Breast epithelium (tissue), 4 donors: ENCODE measurements at regions not wholly inside any gene's neighbourhood (a gene's known extent, or its start where the extent isn't known, plus 50 kb on each side); places are given as distances from the start of the nearest gene placed in this dataset.
"Not testable (repeated sequence)": the region's sequence is repeated elsewhere in the genome, so short reads cannot be mapped to it uniquely, and the experiment has no call there.

ENCODE experiments used
- DNase-seq, 2 donors: peaks; one replicate each; pipeline ENCODE4 v3.0.0-alpha.2; 2019; ENCODE audit warnings: low spot score in 2 of 2
- H3K27ac ChIP-seq, 2 donors: fragments of 200-600 bp; sonication (generic) in 1 of 2; one replicate each; pipeline ENCODE4 v1.5.1; 2016 to 2019; ENCODE audit warnings: mild to moderate bottlenecking in 1 of 2
- H3K27me3 ChIP-seq, 2 donors: fragments of 200-600 bp; sonication (generic) in 1 of 2; one replicate each; pipeline versions ENCODE4 v1.5.1 to v1.6.0; 2017 to 2019; ENCODE audit warnings: control low read depth in 1 of 2, mild to moderate bottlenecking in 1 of 2
- H3K36me3 ChIP-seq: fragments of 200-600 bp; one replicate; pipeline ENCODE4 v1.5.1; 2019
- H3K4me1 ChIP-seq, 2 donors: fragments of 200-600 bp; sonication (generic); one replicate each; pipeline ENCODE4 v1.5.1; 2016 to 2019; ENCODE audit warnings: control low read depth in 1 of 2
- H3K4me3 ChIP-seq, 3 donors: fragments of 200-600 bp; sonication (generic); 1 replicate in 2 of 3; 2 replicates in 1 of 3; pipeline ENCODE4 v1.5.1; 2016 to 2019; ENCODE audit warnings: mild to moderate bottlenecking in 3 of 3, moderate library complexity in 2 of 3
- H3K9me3 ChIP-seq, 2 donors: fragments of 200-600 bp; sonication (generic) in 1 of 2; one replicate each; pipeline ENCODE4 v1.5.1; 2016 to 2019; ENCODE audit warnings: control low read depth in 1 of 2
- POLR2A ChIP-seq: fragments of 450-650 bp; IDR thresholded peaks from one replicate; pipeline ENCODE4 v1.6.1; 2016; ENCODE audit warnings: antibody characterized with exemption, mild to moderate bottlenecking, moderate library complexity
- POLR2AphosphoS5 ChIP-seq, 3 donors: sonication (generic); formaldehyde crosslinking; IDR thresholded peaks; one replicate each; pipeline ENCODE4 v1.6.1; 2017; ENCODE audit warnings: antibody characterized with exemption in 3 of 3
- intact Hi-C: fragments of 100-400 bp; cut with DNase I; formaldehyde crosslinking; loops from one replicate; pipeline ENCODE4 v1.15.1; 2023; ENCODE audit warnings: low total_unique reads
- TF ChIP-seq, protein P1 (sequence below), 3 donors: fragments of 450-650 bp; IDR thresholded peaks; one replicate each; pipeline ENCODE4 v1.5.1; 2016 to 2017; ENCODE audit warnings: antibody characterized with exemption in 3 of 3, mild to moderate bottlenecking in 3 of 3, moderate library complexity in 3 of 3

DNA sequence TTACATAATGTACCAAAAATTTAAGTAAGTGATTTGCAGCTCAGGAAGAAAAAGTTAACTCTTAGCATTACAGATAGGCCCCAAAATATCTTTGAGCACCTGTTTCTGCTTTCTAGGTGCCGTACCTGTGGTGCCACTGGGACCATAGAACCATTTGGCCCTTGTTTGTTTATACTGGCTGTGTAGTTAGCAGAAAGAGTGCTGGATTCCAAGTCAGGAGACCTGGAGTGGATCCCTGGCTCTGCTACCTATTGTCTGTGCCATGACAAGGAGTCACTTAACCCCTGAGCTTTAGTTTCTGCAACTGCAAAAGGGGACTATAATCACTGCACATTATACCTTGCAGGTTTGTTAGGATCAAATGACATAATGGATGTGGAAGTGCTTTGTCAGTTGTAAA, 137.8 kb upstream of the GPR101 start:
- TF ChIP-seq POLR2A (no peak), POLR2AphosphoS5 (IDR thresholded peaks at IDR 0.05) (no peak)
- TF ChIP-seq, protein P1, sequence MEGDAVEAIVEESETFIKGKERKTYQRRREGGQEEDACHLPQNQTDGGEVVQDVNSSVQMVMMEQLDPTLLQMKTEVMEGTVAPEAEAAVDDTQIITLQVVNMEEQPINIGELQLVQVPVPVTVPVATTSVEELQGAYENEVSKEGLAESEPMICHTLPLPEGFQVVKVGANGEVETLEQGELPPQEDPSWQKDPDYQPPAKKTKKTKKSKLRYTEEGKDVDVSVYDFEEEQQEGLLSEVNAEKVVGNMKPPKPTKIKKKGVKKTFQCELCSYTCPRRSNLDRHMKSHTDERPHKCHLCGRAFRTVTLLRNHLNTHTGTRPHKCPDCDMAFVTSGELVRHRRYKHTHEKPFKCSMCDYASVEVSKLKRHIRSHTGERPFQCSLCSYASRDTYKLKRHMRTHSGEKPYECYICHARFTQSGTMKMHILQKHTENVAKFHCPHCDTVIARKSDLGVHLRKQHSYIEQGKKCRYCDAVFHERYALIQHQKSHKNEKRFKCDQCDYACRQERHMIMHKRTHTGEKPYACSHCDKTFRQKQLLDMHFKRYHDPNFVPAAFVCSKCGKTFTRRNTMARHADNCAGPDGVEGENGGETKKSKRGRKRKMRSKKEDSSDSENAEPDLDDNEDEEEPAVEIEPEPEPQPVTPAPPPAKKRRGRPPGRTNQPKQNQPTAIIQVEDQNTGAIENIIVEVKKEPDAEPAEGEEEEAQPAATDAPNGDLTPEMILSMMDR (IDR thresholded peaks at IDR 0.05), result no peak
- no peaks in the 10 kb centered on the region for H3K4me1 ChIP-seq
- DNase-seq, result no peak
- H3K4me3 ChIP-seq, result no peak overlapping the region
- H3K9me3 ChIP-seq, result no peaks in the 10 kb centered on the region
- intact Hi-C loops, result no loop called here
- peaks cover 0 to 27% of the 10 kb centered on the region in 2 donors for H3K27me3 ChIP-seq
- H3K36me3 ChIP-seq, result no peaks in the 10 kb centered on the region
- no peak overlapping the region for H3K27ac ChIP-seq

DNA sequence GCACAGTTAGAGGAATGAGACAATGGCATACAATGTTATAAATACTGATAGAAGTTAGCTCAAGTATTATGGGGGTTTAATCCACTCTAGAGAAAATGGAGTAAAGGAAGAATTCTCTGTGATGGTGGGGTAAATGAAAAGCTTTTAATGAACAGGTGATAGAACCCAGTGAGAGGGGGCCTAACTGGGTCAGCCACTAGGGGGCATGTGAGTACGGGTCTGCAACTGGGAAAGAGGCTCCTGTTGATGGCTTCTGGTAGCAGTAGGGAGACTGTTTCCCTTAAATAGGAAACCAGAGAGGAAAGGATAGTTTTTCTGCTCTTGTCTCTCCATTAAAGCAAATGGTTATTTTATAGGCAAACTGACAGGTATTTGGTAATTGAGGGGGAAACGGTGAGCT, 132.8 kb upstream of the GPR101 start:
- no peak for DNase-seq
- Histone ChIP-seq H3K27ac (no peak overlapping the region), H3K36me3 (no peaks in the 10 kb centered on the region), H3K9me3 (no peaks in the 10 kb centered on the region), H3K4me3 (no peak overlapping the region), H3K4me1 (no peaks in the 10 kb centered on the region), H3K27me3 (peaks cover 0 to 26% of the 10 kb centered on the region in 2 donors)
- TF ChIP-seq POLR2A (no peak), POLR2AphosphoS5 (IDR thresholded peaks at IDR 0.05) (no peak)
- TF ChIP-seq, protein P1 (IDR thresholded peaks at IDR 0.05), result no peak
- intact Hi-C loops, result no loop called here

DNA sequence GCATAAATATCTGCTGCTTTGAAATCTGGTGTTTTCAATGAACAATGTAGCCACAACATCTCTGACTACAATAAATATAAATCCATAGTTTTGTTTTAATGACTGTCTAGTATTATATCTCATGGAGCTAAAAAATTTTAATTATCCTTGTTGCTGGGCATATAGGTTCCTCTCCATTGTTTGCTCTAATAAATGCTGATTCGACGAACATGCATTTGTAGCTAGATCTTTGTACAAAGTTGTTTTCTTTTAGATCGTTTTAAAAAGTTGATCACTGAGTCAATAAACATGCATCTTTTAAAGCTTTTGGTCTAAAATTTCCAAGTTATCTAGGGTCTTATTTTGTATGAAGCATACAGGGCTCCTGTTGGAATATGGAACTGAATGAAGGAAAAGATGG, 130.5 kb upstream of the GPR101 start:
- TF ChIP-seq POLR2AphosphoS5 (IDR thresholded peaks at IDR 0.05), result no peak
- TF ChIP-seq, protein P1 (IDR thresholded peaks at IDR 0.05), result no peak
- no peak for TF ChIP-seq POLR2A
- Histone ChIP-seq H3K9me3 (no peaks in the 10 kb centered on the region), H3K27ac (no peak overlapping the region), H3K4me3 (no peak overlapping the region), H3K36me3 (no peaks in the 10 kb centered on the region), H3K27me3 (peaks cover 0 to 20% of the 10 kb centered on the region in 2 donors), H3K4me1 (no peaks in the 10 kb centered on the region)
- intact Hi-C loops, result no loop called here
- no peak for DNase-seq

DNA sequence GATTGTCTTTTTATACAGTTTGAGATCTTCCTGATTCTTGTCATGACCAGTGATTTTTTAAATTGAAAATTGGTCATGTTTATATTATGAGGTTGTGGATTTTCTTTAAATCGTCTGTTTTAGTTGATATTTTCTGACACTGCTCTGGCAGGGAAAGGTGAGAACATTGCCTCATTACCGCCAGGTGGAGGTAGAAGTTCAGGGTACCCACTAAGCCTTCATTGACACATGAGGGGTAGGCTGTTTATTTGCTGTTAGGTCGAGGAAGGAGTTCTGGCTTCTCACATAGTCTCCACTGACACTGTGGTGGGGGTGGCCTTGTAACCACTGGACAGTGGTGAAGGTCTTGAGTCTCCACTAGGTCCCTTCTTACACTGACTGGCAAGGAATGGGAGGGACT, 117.6 kb upstream of the GPR101 start:
- TF ChIP-seq POLR2A, result no peak
- TF ChIP-seq POLR2AphosphoS5 (IDR thresholded peaks at IDR 0.05), result no peak
- TF ChIP-seq, protein P1 (IDR thresholded peaks at IDR 0.05), result no peak
- Histone ChIP-seq H3K4me3 (no peak overlapping the region), H3K4me1 (no peaks in the 10 kb centered on the region), H3K27ac (no peak overlapping the region), H3K27me3 (peaks cover 0 to 20% of the 10 kb centered on the region in 2 donors), H3K36me3 (no peaks in the 10 kb centered on the region), H3K9me3 (no peaks in the 10 kb centered on the region)
- DNase-seq, result no peak
- intact Hi-C loops, result no loop called here

DNA sequence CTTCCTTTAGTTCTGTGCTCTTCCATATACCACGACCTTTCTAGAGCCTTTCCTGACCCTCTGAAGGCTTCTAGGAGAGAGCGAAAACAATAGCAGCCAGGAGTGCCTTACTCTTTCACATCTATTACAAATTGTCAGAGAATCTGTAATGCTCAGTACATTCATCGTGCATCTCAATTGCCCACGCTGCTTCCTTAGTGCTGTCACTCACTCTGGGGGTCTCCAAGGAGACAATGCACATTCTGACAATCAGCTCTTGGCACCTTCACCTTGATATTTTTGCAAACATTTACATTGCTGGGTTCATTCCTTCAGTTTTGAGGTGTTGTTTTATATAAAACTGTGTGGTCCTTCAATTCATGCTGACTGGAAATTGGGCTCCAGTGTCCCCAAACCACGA, 110.1 kb upstream of the GPR101 start:
- H3K36me3 ChIP-seq, result no peaks in the 10 kb centered on the region
- peaks cover 0 to 22% of the 10 kb centered on the region in 2 donors for H3K27me3 ChIP-seq
- intact Hi-C loops, result no loop called here
- no peak for DNase-seq
- no peak overlapping the region for H3K4me3 ChIP-seq
- no peaks in the 10 kb centered on the region for H3K4me1 ChIP-seq
- H3K9me3 ChIP-seq, result peaks cover 0 to 6% of the 10 kb centered on the region in 2 donors
- no peak overlapping the region for H3K27ac ChIP-seq
- TF ChIP-seq, protein P1 (IDR thresholded peaks at IDR 0.05), result no peak
- TF ChIP-seq POLR2A (no peak), POLR2AphosphoS5 (IDR thresholded peaks at IDR 0.05) (no peak)

DNA sequence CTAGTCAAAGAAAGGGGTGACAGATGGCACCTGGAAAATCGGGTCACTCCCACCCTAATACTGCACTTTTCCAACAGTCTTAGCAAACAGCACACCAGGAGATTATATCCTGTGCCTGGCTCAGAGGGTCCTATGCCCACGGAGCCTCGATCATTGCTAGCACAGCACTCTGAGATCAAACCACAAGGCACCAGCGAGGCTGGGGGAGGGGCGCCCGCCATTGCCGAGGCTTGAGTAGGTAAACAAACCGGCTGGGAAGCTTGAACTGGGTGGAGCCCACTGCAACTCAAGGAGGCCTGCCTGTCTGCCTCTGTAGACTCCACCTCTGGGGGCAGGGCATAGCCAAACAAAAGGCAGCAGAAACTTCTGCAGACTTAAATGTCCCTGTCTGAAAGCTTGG, 88.9 kb upstream of the GPR101 start:
- H3K4me3 ChIP-seq, H3K36me3 ChIP-seq, intact Hi-C loops, DNase-seq, H3K27me3 ChIP-seq, H3K4me1 ChIP-seq, H3K27ac ChIP-seq: not testable (repeated sequence)
- H3K9me3 ChIP-seq, result peaks cover 10 to 15% of the 10 kb centered on the region in 2 donors
